Esophagus muscularis mucosa (tissue), 4 donors: ENCODE measurements at regions not wholly inside any gene's neighbourhood (a gene's known extent, or its start where the extent isn't known, plus 50 kb on each side); places are given as distances from the start of the nearest gene placed in this dataset.

Experiments used
- CTCF ChIP-seq, 3 experiments: fragments of 200-600 bp in 2 of 3; fragments of 450-650 bp in 1 of 3; sonication (generic) in 2 of 3; IDR thresholded peaks; one replicate each; pipeline ENCODE4 v1.5.1; 2017 to 2019; ENCODE audit warnings: antibody characterized with exemption in 3 of 3, mild to moderate bottlenecking in 2 of 3, moderate library complexity in 1 of 3
- EP300 ChIP-seq: sonication (generic); formaldehyde crosslinking; IDR thresholded peaks from one replicate; pipeline ENCODE4 v1.6.1; 2017; ENCODE audit warnings: antibody characterized with exemption
- POLR2AphosphoS5 ChIP-seq, 2 donors: sonication (generic); formaldehyde crosslinking; IDR thresholded peaks; one replicate each; pipeline ENCODE4 v1.6.1; 2017; ENCODE audit warnings: antibody characterized with exemption in 2 of 2

DNA sequence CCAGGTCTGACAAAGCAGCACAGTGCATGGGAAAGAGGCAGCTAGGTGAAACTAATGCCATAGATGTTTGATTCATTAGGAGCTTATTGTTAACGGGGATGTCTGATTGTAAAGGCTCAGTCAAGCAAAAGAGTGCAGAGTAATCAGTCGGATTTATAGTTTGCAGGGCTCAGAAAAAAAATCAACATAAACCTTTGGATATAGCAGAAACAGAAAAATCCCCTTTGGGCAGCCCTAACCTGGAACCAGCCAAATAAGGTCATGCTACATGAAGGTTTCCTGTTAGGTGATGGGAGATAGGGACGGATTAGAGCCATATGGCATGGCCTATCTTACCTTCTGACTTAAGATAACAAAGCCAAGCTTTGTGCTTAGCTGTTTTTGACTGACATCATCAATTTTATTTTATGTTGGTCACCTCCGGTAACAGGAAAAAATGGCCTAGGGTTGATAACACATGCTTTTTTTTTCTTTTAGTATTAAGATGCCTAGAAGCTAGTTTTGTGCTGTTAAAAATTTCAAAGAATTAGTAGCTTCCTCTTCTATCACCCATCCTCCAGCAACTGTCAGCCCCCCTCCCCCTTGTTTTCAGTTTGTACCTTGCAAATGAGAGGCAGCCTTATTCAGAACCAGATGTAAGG is 60.7 kb upstream of the ZEB2 start:
- TF ChIP-seq CTCF (IDR thresholded peaks at IDR 0.05) (no peak), POLR2AphosphoS5 (IDR thresholded peaks at IDR 0.05) (no peak), EP300 (no peak)
